Ishikawa (cell line): ENCODE measurements at regions not wholly inside any gene's neighbourhood (a gene's known extent, or its start where the extent isn't known, plus 50 kb on each side); places are given as distances from the start of the nearest gene placed in this dataset.

Experiments used
- CEBPB ChIP-seq: IDR thresholded peaks from 2 replicates; pipeline ENCODE4 v1.6.1; 2012
- CREB1 ChIP-seq: IDR thresholded peaks from 2 replicates; pipeline ENCODE4 v1.6.1; 2012; ENCODE audit warnings: low read depth
- EGR1 ChIP-seq: IDR thresholded peaks from 2 replicates; pipeline ENCODE4 v1.6.1; 2012
- EP300 ChIP-seq: IDR thresholded peaks from 2 replicates; pipeline ENCODE4 v1.6.1; 2012; ENCODE audit warnings: borderline replicate concordance
- FOXM1 ChIP-seq: IDR thresholded peaks from 2 replicates; pipeline ENCODE4 v1.6.1; 2012; ENCODE audit warnings: low read depth, borderline replicate concordance
- NFIC ChIP-seq: IDR thresholded peaks from 2 replicates; pipeline ENCODE4 v1.6.1; 2012
- RAD21 ChIP-seq: IDR thresholded peaks from 2 replicates; pipeline ENCODE4 v1.6.1; 2012; ENCODE audit warnings: low read depth
- TAF1 ChIP-seq: IDR thresholded peaks from 2 replicates; pipeline ENCODE4 v1.6.1; 2012; ENCODE audit warnings: low read depth, mild to moderate bottlenecking
- TCF12 ChIP-seq: IDR thresholded peaks from 2 replicates; pipeline ENCODE4 v1.6.1; 2012; ENCODE audit warnings: low read depth
- TEAD4 ChIP-seq: IDR thresholded peaks from 2 replicates; pipeline ENCODE4 v1.6.1; 2012
- YY1 ChIP-seq: IDR thresholded peaks from 2 replicates; pipeline ENCODE4 v1.6.1; 2012; ENCODE audit warnings: low read depth
- ZBTB7A ChIP-seq: IDR thresholded peaks from 2 replicates; pipeline ENCODE4 v1.6.1; 2012; ENCODE audit warnings: low read depth
- TF ChIP-seq, protein P1 (sequence below): IDR thresholded peaks from 2 replicates; pipeline ENCODE4 v1.6.1; 2012
- TF ChIP-seq, protein P2 (sequence below): IDR thresholded peaks from 2 replicates; pipeline ENCODE4 v1.6.1; 2012
- TF ChIP-seq, protein P3 (sequence below): IDR thresholded peaks from 2 replicates; pipeline ENCODE4 v1.6.1; 2012; ENCODE audit warnings: low read depth, mild to moderate bottlenecking

DNA sequence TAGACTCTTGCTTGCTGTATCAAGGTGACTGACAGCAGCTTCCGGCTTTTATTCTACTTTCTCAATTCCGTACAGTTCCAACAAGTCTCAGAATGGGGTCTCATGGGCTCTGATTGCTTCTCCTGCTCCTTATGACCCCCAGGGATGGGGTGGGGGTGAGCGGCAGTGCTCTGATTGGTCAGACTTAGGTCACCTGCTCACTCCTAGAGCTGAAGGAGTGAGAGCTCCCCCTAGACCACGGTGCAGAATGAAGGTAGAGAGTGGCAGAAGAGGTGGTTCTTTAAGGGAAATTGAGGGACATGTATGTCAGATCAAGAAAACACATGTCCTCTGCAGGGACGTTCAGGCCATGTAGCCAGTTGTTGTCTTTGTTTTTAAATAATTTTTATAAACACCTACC is 115.2 kb downstream of the C9orf152 start:
- TF ChIP-seq CEBPB (no peak), EP300 (no peak), TCF12 (no peak), NFIC (no peak), EGR1 (no peak), RAD21 (no peak), ZBTB7A (no peak), TAF1 (no peak), FOXM1 (no peak), CREB1 (no peak), TEAD4 (no peak), YY1 (no peak)
- TF ChIP-seq, protein P1, sequence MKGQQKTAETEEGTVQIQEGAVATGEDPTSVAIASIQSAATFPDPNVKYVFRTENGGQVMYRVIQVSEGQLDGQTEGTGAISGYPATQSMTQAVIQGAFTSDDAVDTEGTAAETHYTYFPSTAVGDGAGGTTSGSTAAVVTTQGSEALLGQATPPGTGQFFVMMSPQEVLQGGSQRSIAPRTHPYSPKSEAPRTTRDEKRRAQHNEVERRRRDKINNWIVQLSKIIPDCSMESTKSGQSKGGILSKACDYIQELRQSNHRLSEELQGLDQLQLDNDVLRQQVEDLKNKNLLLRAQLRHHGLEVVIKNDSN = no peak
- TF ChIP-seq, protein P2, sequence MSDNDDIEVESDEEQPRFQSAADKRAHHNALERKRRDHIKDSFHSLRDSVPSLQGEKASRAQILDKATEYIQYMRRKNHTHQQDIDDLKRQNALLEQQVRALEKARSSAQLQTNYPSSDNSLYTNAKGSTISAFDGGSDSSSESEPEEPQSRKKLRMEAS = no peak
- TF ChIP-seq, protein P3, sequence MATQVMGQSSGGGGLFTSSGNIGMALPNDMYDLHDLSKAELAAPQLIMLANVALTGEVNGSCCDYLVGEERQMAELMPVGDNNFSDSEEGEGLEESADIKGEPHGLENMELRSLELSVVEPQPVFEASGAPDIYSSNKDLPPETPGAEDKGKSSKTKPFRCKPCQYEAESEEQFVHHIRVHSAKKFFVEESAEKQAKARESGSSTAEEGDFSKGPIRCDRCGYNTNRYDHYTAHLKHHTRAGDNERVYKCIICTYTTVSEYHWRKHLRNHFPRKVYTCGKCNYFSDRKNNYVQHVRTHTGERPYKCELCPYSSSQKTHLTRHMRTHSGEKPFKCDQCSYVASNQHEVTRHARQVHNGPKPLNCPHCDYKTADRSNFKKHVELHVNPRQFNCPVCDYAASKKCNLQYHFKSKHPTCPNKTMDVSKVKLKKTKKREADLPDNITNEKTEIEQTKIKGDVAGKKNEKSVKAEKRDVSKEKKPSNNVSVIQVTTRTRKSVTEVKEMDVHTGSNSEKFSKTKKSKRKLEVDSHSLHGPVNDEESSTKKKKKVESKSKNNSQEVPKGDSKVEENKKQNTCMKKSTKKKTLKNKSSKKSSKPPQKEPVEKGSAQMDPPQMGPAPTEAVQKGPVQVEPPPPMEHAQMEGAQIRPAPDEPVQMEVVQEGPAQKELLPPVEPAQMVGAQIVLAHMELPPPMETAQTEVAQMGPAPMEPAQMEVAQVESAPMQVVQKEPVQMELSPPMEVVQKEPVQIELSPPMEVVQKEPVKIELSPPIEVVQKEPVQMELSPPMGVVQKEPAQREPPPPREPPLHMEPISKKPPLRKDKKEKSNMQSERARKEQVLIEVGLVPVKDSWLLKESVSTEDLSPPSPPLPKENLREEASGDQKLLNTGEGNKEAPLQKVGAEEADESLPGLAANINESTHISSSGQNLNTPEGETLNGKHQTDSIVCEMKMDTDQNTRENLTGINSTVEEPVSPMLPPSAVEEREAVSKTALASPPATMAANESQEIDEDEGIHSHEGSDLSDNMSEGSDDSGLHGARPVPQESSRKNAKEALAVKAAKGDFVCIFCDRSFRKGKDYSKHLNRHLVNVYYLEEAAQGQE = no peak

DNA sequence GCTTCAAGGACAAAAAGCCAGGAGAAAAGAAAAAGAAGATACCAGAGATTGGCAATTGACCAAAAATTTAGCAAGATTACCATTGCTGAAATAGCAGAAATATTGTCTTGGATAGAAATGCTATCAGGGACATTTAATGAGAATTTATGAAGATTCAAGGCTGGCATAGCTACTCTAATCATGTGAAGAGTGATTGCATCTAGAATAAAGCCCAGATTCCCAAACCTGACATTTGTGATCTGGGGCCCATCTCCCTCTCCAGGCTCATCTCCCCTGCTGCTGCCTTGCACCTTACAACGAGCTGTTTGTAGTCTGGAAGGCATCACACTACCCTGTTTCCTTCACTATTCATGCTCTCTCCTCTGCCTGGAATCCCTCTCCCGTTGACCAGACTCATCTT is 114.5 kb downstream of the C9orf152 start:
- no peak for TF ChIP-seq NFIC
- TF ChIP-seq, protein P2 = no peak
- TF ChIP-seq, protein P1 = no peak
- TF ChIP-seq TEAD4 = no peak
- no peak for TF ChIP-seq CEBPB
- no peak for TF ChIP-seq EGR1
- TF ChIP-seq YY1 = no peak
- no peak for TF ChIP-seq ZBTB7A
- no peak for TF ChIP-seq TAF1
- no peak for TF ChIP-seq EP300
- no peak for TF ChIP-seq RAD21

DNA sequence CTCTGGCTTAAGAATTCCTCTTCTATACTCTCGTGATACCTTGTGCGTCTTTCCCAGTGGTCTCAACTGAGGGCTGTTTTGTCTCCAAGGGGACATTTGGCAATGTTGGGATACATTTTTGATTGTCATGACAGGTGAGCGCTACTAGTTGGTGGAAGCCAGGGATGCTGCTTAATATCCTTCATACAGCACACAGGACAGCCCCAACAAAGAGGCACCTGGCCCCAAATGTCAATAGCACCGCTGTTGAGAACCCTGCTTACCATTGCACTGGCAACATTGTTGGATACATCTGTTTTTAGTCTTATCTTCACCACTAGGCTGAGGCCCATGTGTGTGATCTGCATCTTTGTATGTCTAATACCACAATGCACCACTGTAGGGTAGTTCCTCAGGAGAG is 114.1 kb downstream of the C9orf152 start:
- TF ChIP-seq EP300 = no peak
- no peak for TF ChIP-seq RAD21
- no peak for TF ChIP-seq FOXM1
- TF ChIP-seq, protein P2 = no peak
- TF ChIP-seq TEAD4 = no peak
- no peak for TF ChIP-seq TCF12
- no peak for TF ChIP-seq CREB1
- no peak for TF ChIP-seq YY1
- no peak for TF ChIP-seq TAF1
- TF ChIP-seq CEBPB = no peak
- no peak for TF ChIP-seq EGR1
- TF ChIP-seq NFIC = no peak
- TF ChIP-seq, protein P1 = no peak
- TF ChIP-seq, protein P3 = no peak
- TF ChIP-seq ZBTB7A = no peak

DNA sequence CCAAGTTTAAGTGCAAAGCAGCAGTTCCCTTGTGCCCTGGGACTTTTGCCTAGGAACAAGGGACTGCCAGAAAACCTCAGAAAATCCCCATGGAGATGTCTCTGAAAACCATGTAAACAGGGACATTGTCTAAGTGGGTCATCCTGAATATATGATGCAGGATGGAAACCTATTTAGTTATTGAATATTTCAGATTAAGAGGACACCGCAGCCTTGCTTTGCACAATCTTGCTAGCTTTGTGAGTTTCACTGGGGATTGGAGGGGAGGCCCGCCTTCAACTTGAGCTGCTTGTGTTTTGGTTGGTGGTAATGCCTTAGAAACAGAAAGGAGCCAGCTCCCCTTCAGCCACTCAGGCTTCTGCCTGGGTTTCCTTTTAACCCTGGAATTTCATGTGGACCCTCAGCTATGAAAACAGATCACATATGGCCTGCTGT is 112.8 kb downstream of the C9orf152 start:
- TF ChIP-seq YY1 = no peak
- TF ChIP-seq, protein P1 = no peak
- TF ChIP-seq, protein P2 = no peak
- TF ChIP-seq TCF12 = no peak
- no peak for TF ChIP-seq TAF1

DNA sequence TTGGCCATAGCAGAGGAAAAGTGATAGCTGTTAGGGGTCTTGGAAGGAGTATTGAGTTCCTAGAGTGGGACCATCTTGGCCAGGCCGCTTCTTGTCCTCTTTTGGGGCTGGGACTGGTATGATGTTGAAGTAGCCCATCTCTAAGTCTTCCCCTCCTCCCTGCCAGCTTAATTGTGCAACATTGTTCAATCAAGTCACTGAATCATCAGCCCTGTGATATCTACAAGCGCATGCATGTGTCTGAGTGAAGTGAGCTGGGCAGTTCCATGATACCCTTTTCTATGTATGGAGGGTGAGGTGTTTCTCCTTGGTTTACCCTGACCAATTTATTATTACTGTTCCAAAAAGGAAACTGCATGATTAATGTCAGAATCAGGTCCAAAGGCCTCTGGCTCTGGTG is 112.2 kb downstream of the C9orf152 start:
- TF ChIP-seq NFIC (no peak), FOXM1 (no peak), RAD21 (no peak), CEBPB (no peak), TAF1 (no peak), ZBTB7A (no peak), TCF12 (no peak), TEAD4 (no peak)
- TF ChIP-seq, protein P2 = no peak
